ENCODE measurements at regions not wholly inside any gene's neighbourhood (a gene's known extent, or its start where the extent isn't known, plus 50 kb on each side); places are given as distances from the start of the nearest gene placed in this dataset.

- no peaks in the 10 kb centered on the region for H3K36me3 ChIP-seq (ENCODE audit: insufficient read depth)
- no peak overlapping the region for H3K4me3 ChIP-seq (ENCODE audit: low read depth, low read length)
- no peaks in the 10 kb centered on the region for H3K4me1 ChIP-seq (ENCODE audit: insufficient read depth)
- no peak for DNase-seq (ENCODE audit: extremely low spot score)
- no peak overlapping the region for H3K27ac ChIP-seq (ENCODE audit: low read depth)
- 91% methylated on average over 7 of the region's 7 CpGs for WGBS
Measured at GRCh38 chr3:191518861-191519260, 57.9 kb downstream of the PYDC2 start.

DNA sequence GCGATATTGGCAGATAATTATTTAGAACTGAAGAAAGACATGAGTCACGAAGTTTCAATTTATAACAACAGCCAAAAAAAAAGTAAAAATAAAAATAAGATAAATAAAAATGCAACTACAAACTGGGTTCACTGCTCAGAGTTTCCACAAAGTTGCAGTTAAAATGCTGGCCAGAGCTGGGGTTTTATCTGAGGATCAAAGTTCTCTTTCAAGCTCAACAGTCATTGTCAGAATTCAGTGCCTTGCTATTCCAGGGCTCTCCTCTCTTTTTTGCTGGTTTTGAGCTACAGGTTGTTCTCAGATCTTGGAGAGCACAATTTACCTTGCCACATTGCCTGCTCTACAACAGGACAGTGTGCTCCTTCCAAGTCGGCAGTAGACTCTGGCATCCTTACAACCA is 60.1 kb downstream of the PYDC2 start:
- no peak overlapping the region for H3K27ac ChIP-seq (ENCODE audit: low read depth)
- no peaks in the 10 kb centered on the region for H3K36me3 ChIP-seq (ENCODE audit: insufficient read depth)
- H3K4me1 ChIP-seq (ENCODE audit: insufficient read depth): no peaks in the 10 kb centered on the region
- DNase-seq (ENCODE audit: extremely low spot score): no peak
- 88% methylated on average over 3 of the region's 3 CpGs for WGBS
- H3K4me3 ChIP-seq (ENCODE audit: low read depth, low read length): no peak overlapping the region

GRCh38 chr3:191523148-191523547 is 62.2 kb downstream of the PYDC2 start:
- no peak overlapping the region for H3K27ac ChIP-seq (ENCODE audit: low read depth)
- H3K4me3 ChIP-seq (ENCODE audit: low read depth, low read length): no peak overlapping the region
- no peaks in the 10 kb centered on the region for H3K4me1 ChIP-seq (ENCODE audit: insufficient read depth)
- WGBS: 89% methylated on average over 8 of the region's 8 CpGs
- no peak for DNase-seq (ENCODE audit: extremely low spot score)
- H3K36me3 ChIP-seq (ENCODE audit: insufficient read depth): no peaks in the 10 kb centered on the region

DNA sequence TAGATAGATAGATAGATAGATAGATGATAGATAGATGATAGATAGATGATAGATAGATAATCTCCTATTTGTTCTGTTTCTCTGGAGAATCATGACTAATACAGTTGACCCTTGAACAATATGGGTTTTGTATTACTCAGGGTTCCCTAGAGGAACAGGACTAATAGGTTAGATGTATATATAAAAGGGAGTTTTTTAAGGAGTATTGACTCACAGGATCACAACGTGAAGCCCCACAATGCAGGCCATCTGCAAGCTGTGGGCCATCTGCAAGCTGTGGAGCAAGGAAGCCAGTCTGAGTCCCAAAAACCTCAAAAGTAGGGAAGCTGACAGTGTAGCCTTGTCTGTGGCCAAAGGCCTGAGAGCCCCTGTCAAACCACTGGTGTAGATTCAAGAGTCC is 67.6 kb downstream of the PYDC2 start:
- DNase-seq (ENCODE audit: extremely low spot score): no peak
- no peaks in the 10 kb centered on the region for H3K36me3 ChIP-seq (ENCODE audit: insufficient read depth)
- no peaks in the 10 kb centered on the region for H3K4me1 ChIP-seq (ENCODE audit: insufficient read depth)
- 82% methylated on average over 1 of the region's 1 CpG for WGBS
- H3K27ac ChIP-seq (ENCODE audit: low read depth): no peak overlapping the region
- no peak overlapping the region for H3K4me3 ChIP-seq (ENCODE audit: low read depth, low read length)

- no peaks in the 10 kb centered on the region for H3K36me3 ChIP-seq (ENCODE audit: insufficient read depth)
- no peak overlapping the region for H3K27ac ChIP-seq (ENCODE audit: low read depth)
- H3K4me3 ChIP-seq (ENCODE audit: low read depth, low read length): no peak overlapping the region
- DNase-seq (ENCODE audit: extremely low spot score): no peak
- 85% methylated on average over 5 of the region's 5 CpGs for WGBS
- no peaks in the 10 kb centered on the region for H3K4me1 ChIP-seq (ENCODE audit: insufficient read depth)
Measured at GRCh38 chr3:191529992-191530391, 69.0 kb downstream of the PYDC2 start.

DNA sequence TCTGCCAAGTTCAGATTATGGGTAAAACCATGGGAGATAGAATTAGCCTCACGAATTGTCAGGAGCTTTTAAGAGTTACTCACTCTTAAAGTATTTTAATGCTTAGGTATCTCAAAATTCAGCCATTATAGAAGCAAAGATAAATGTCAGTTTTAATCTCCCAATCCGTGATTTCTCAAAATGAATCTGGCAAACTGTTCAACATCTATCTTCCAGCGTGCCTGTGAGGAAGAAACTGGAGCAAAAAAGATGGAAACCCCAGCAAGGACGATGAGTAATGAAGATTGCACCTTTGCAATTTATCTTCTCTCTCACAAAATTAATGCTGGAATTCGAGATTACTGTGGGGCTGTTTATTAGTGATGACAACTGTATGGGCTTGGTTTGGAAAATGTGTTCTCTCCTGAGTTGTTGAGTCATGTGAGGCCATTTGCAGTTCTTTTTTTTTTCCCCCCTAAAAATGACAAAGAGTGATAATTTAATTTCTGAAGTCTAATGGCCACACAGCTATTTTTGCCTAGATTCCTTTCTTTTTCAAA is 70.5 kb downstream of the PYDC2 start:
- 59% methylated on average over 5 of the region's 5 CpGs for WGBS
- H3K36me3 ChIP-seq (ENCODE audit: insufficient read depth): no peaks in the 10 kb centered on the region
- no peaks in the 10 kb centered on the region for H3K4me1 ChIP-seq (ENCODE audit: insufficient read depth)
- no peak overlapping the region for H3K27ac ChIP-seq (ENCODE audit: low read depth)
- H3K4me3 ChIP-seq (ENCODE audit: low read depth, low read length): no peak overlapping the region
- no peak for DNase-seq (ENCODE audit: extremely low spot score)

- DNase-seq (ENCODE audit: extremely low spot score): no peak
- 82% methylated on average over 1 of the region's 1 CpG for WGBS
- Histone ChIP-seq H3K27ac (ENCODE audit: low read depth) (no peak overlapping the region), H3K4me3 (ENCODE audit: low read depth, low read length) (no peak overlapping the region), H3K36me3 (ENCODE audit: insufficient read depth) (no peaks in the 10 kb centered on the region), H3K4me1 (ENCODE audit: insufficient read depth) (no peaks in the 10 kb centered on the region)
Measured at GRCh38 chr3:191543018-191543417, 82.1 kb downstream of the PYDC2 start.

GRCh38 chr3:191543897-191544296 is 82.9 kb downstream of the PYDC2 start:
- DNase-seq (ENCODE audit: extremely low spot score): no peak
- Histone ChIP-seq H3K27ac (ENCODE audit: low read depth) (no peak overlapping the region), H3K4me1 (ENCODE audit: insufficient read depth) (no peaks in the 10 kb centered on the region), H3K36me3 (ENCODE audit: insufficient read depth) (no peaks in the 10 kb centered on the region), H3K4me3 (ENCODE audit: low read depth, low read length) (no peak overlapping the region)
- WGBS: 89% methylated on average over 4 of the region's 4 CpGs

- DNase-seq (ENCODE audit: extremely low spot score): no peak
- no peaks in the 10 kb centered on the region for H3K4me1 ChIP-seq (ENCODE audit: insufficient read depth)
- H3K4me3 ChIP-seq (ENCODE audit: low read depth, low read length): no peak overlapping the region
- no peaks in the 10 kb centered on the region for H3K36me3 ChIP-seq (ENCODE audit: insufficient read depth)
- 28% methylated on average over 1 of the region's 1 CpG for WGBS
- H3K27ac ChIP-seq (ENCODE audit: low read depth): no peak overlapping the region
Measured at GRCh38 chr3:191549357-191549756, 88.4 kb downstream of the PYDC2 start.

DNA sequence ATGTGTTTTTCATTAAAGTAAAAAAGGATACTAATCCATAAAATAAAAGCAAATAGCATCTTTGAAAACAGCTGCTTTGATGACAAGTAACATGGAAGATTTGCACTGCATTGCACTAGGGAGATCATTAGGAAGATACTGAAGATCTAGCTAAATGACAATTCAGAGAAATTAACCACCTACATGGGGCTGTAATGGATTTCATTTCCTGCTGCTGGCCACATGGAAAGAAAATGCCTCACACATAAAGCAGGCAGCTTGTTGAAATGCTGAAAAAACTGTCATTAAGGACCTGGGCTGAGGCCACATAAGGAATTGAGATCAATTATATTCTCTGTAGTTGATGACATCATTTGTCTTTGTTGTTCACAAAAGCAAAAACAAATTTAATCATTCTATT is 94.1 kb downstream of the PYDC2 start:
- H3K4me3 ChIP-seq (ENCODE audit: low read depth, low read length): no peak overlapping the region
- H3K36me3 ChIP-seq (ENCODE audit: insufficient read depth): no peaks in the 10 kb centered on the region
- H3K4me1 ChIP-seq (ENCODE audit: insufficient read depth): no peaks in the 10 kb centered on the region
- H3K27ac ChIP-seq (ENCODE audit: low read depth): no peak overlapping the region
- DNase-seq (ENCODE audit: extremely low spot score): no peak

GRCh38 chr3:191557322-191557721 is 96.4 kb downstream of the PYDC2 start:
- no peaks in the 10 kb centered on the region for H3K4me1 ChIP-seq (ENCODE audit: insufficient read depth)

DNA sequence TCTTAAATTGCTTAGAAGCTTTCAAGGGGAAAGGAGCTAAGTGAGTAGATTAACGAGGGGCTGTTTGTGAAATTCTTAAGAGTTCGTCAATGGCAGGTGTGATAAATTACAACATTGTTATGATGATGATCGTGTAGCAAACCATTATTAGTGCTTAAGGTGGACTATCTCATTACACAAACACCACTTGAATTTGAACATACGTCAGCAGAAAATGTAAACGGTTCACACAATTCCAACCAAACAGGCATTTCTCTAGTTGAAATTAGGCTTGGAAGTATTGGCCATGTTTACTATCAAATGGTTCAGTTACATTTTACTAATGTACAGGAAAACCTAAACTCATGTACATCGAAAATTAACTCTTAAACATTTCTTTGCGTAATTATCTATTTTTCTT is 102.8 kb downstream of the PYDC2 start:
- Histone ChIP-seq H3K4me1 (ENCODE audit: insufficient read depth) (no peaks in the 10 kb centered on the region), H3K27ac (ENCODE audit: low read depth) (no peak overlapping the region), H3K36me3 (ENCODE audit: insufficient read depth) (no peaks in the 10 kb centered on the region), H3K4me3 (ENCODE audit: low read depth, low read length) (no peak overlapping the region)
- DNase-seq (ENCODE audit: extremely low spot score): no peak
- 58% methylated on average over 7 of the region's 7 CpGs for WGBS

More at GRCh38 chr3:191557322-191557721, 96.4 kb downstream of the PYDC2 start:
- no peaks in the 10 kb centered on the region for H3K36me3 ChIP-seq (ENCODE audit: insufficient read depth)
- no peak overlapping the region for H3K4me3 ChIP-seq (ENCODE audit: low read depth, low read length)
- H3K27ac ChIP-seq (ENCODE audit: low read depth): no peak overlapping the region
- no peak for DNase-seq (ENCODE audit: extremely low spot score)
- 72% methylated on average over 2 of the region's 2 CpGs for WGBS

- Histone ChIP-seq H3K4me3 (ENCODE audit: low read depth, low read length) (no peak overlapping the region), H3K4me1 (ENCODE audit: insufficient read depth) (no peaks in the 10 kb centered on the region), H3K27ac (ENCODE audit: low read depth) (no peak overlapping the region), H3K36me3 (ENCODE audit: insufficient read depth) (no peaks in the 10 kb centered on the region)
- DNase-seq (ENCODE audit: extremely low spot score): no peak
- WGBS: 77% methylated on average over 1 of the region's 1 CpG
Measured at GRCh38 chr3:191566469-191566868, 105.5 kb downstream of the PYDC2 start.

DNA sequence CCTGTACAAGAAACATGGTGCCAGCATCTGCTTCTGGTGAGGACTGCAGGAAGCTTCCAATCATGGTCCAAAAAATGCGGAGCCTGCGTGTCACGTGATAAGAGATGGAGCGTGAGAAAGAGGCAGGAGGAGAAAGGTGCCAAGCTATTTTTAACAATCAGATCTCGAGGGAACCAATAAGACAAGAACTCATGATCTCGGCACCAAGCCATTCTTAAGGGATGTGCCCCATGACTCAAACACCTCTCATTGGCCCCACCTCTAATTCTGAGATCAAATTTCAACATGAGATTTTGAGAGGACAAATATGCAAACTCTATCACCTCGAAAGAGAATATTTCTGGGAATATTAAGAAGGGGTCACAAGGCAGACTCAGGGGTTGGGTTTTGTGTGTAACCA is 107.2 kb downstream of the PYDC2 start:
- Histone ChIP-seq H3K27ac (ENCODE audit: low read depth) (no peak overlapping the region), H3K36me3 (ENCODE audit: insufficient read depth) (no peaks in the 10 kb centered on the region), H3K4me1 (ENCODE audit: insufficient read depth) (no peaks in the 10 kb centered on the region), H3K4me3 (ENCODE audit: low read depth, low read length) (no peak overlapping the region)
- 88% methylated on average over 7 of the region's 7 CpGs for WGBS
- no peak for DNase-seq (ENCODE audit: extremely low spot score)

- Histone ChIP-seq H3K4me1 (ENCODE audit: insufficient read depth) (no peaks in the 10 kb centered on the region), H3K4me3 (ENCODE audit: low read depth, low read length) (no peak overlapping the region), H3K36me3 (ENCODE audit: insufficient read depth) (no peaks in the 10 kb centered on the region), H3K27ac (ENCODE audit: low read depth) (no peak overlapping the region)
- 72% methylated on average over 1 of the region's 1 CpG for WGBS
- no peak for DNase-seq (ENCODE audit: extremely low spot score)
Measured at GRCh38 chr3:191592105-191592504, 131.1 kb downstream of the PYDC2 start.

Measured in urinary bladder (tissue), 3 donors.